ENCODE measurements at regions not wholly inside any gene's neighbourhood (a gene's known extent, or its start where the extent isn't known, plus 50 kb on each side); places are given as distances from the start of the nearest gene placed in this dataset.
"Not testable (repeated sequence)": the region's sequence is repeated elsewhere in the genome, so short reads cannot be mapped to it uniquely, and the experiment has no call there.

GRCh38 chr12:97984436-97984835, 521.8 kb downstream of the RMST start:
- Mint-ChIP-seq H3K27me3 (peaks cover 3% of the 10 kb centered on the region), H3K27ac (no peak overlapping the region), H3K36me3 (ENCODE audit: low read depth) (no peaks in the 10 kb centered on the region), H3K4me1 (no peaks in the 10 kb centered on the region), H3K9me3 (no peaks in the 10 kb centered on the region), H3K4me3 (no peak overlapping the region)
- ATAC-seq (replicated peaks): no peak

DNA sequence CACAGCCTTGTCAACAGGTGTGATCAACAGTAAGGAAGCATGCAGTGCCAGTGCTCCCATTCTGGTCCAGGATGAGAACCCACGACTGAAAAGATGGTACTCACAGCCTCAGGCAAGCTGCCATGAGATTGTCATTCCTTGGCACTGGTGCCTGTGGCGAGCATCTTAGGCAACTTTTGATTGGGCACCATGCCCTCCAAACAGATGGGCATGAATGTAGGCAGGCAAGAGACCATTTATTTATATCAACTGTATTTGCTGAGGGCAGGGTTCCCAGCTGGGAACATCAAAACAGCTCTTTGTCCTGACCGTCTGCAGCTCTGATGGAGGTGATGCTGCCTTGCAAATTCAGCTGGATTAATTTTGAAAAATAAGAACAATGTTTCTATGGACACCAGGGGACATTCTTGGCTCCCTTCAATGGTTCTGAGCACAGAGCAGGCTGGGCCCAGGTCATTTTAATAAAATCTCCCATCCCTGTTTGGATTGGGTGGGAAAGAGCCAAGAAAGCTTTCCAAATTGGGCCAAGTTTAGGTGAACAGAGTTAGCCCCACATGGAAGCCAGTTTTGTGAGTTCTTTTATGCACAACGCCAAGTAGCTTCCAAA, 522.5 kb downstream of the RMST start:
- Mint-ChIP-seq H3K27me3 (peaks cover 3% of the 10 kb centered on the region), H3K4me3 (no peak overlapping the region), H3K9me3 (no peaks in the 10 kb centered on the region), H3K4me1 (no peaks in the 10 kb centered on the region), H3K27ac (no peak overlapping the region), H3K36me3 (ENCODE audit: low read depth) (no peaks in the 10 kb centered on the region)
- ATAC-seq (replicated peaks): no peak

GRCh38 chr12:97985834-97986233, 523.2 kb downstream of the RMST start:
- no peaks in the 10 kb centered on the region for H3K9me3 Mint-ChIP-seq
- no peak for ATAC-seq (replicated peaks)
- no peaks in the 10 kb centered on the region for H3K4me1 Mint-ChIP-seq
- H3K36me3 Mint-ChIP-seq (ENCODE audit: low read depth): no peaks in the 10 kb centered on the region
- no peak overlapping the region for H3K27ac Mint-ChIP-seq
- H3K4me3 Mint-ChIP-seq: no peak overlapping the region
- H3K27me3 Mint-ChIP-seq: peaks cover 3% of the 10 kb centered on the region

GRCh38 chr12:97988588-97988987, 526.0 kb downstream of the RMST start:
- not testable (repeated sequence) for H3K9me3 Mint-ChIP-seq; H3K27ac Mint-ChIP-seq; ATAC-seq (replicated peaks); H3K36me3 Mint-ChIP-seq (ENCODE audit: low read depth); H3K4me3 Mint-ChIP-seq; H3K4me1 Mint-ChIP-seq; H3K27me3 Mint-ChIP-seq

DNA sequence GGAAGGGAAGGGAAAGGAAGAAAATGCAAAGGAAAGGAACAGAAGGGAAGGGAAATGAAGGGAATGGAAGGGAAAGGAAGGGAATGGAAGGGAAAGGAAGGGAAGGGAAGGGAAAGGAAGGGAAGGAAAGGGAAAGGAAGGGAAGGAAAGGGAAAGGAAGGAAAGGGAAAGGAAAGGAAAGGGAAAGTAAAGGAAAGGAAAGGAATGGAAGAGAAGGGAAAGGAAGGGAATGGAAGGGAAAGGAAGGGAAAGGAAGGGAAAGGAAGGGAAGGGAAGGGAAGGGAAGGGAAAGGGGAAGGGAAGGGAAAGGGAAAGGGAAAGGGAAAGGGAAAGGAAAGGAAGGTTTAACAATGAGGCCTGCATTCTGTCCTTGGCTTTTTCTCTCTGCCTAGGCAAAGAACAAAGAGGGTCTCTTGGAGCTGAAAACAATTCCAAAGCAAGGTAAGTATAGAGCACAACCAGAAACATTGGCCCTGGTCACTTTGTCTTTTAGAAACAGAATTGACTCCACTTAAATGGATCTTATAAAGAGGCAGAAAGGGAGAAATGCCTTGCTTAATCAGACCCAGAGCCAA, 525.9 kb upstream of the TMPO start:
- Mint-ChIP-seq H3K27me3 (no peaks in the 10 kb centered on the region), H3K4me1 (no peaks in the 10 kb centered on the region), H3K27ac (no peak overlapping the region), H3K36me3 (ENCODE audit: low read depth) (no peaks in the 10 kb centered on the region), H3K4me3 (no peak overlapping the region), H3K9me3 (no peaks in the 10 kb centered on the region)
- ATAC-seq (replicated peaks): no peak

DNA sequence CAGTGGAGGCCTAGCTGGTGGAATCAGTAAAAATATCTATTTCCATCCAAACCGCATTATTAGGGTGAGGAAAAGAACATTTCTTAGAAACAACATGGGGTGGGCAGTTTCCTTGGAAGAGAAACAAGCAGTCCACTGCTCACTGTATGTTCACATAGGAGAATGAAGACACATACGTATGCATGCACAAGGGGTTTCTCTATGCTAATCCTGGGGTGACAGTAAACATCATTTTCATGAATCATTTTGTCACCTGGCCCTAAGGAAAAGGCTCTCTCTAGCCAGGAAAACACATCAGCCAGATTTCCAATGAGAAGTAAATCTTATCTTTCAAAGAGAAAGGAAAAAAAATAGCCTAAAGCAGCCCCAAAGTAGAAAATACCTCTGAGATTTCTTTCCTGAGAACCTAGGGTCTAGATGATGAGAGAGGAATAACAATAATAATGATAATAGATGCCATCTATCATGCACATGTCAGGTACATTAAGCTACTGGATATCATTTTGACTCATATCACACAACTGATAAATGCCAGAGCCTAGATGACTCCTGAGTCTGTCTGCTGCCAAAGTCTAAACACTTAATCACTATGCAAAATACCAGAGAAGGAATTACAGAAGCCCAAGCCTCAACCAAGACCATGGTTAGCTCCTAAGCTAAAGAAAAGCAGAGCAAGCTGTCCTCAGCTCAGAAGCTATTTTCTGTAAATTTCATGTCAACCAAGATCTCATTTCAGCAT, 520.5 kb upstream of the TMPO start:
- Mint-ChIP-seq H3K27ac (no peak overlapping the region), H3K27me3 (no peaks in the 10 kb centered on the region), H3K4me1 (no peaks in the 10 kb centered on the region), H3K9me3 (no peaks in the 10 kb centered on the region), H3K36me3 (ENCODE audit: low read depth) (no peaks in the 10 kb centered on the region), H3K4me3 (no peak overlapping the region)
- ATAC-seq (replicated peaks): no peak

- H3K27me3 Mint-ChIP-seq: no peaks in the 10 kb centered on the region
- ATAC-seq (replicated peaks): no peak
- no peaks in the 10 kb centered on the region for H3K36me3 Mint-ChIP-seq (ENCODE audit: low read depth)
- no peaks in the 10 kb centered on the region for H3K4me1 Mint-ChIP-seq
- no peak overlapping the region for H3K4me3 Mint-ChIP-seq
- no peak overlapping the region for H3K27ac Mint-ChIP-seq
- H3K9me3 Mint-ChIP-seq: no peaks in the 10 kb centered on the region
These were observed 519.8 kb upstream of the TMPO start for GRCh38 chr12:97995559-97995958.

DNA sequence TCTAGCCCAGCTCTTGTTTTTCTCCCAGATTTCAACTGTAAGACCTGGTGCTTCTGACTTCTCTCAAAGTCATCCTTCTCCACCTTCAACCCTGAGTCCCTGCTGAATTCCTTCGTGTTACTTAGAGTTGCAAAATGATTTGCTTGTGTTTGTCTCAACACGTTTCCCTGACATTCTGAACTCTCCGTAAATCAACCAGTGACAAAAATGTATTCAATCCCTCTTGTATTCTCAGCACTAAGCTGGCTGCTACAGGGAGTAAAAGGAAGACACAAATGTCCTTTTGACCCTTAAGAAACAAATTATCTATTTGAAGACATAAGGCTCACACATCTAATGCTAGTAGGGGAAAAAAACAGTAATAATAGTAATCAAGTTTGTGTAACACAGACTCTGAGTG, 514.0 kb upstream of the TMPO start:
- H3K36me3 Mint-ChIP-seq (ENCODE audit: low read depth): no peaks in the 10 kb centered on the region
- no peak for ATAC-seq (replicated peaks)
- H3K9me3 Mint-ChIP-seq: no peaks in the 10 kb centered on the region
- no peak overlapping the region for H3K27ac Mint-ChIP-seq
- H3K4me3 Mint-ChIP-seq: no peak overlapping the region
- peaks cover 22% of the 10 kb centered on the region for H3K27me3 Mint-ChIP-seq
- H3K4me1 Mint-ChIP-seq: no peaks in the 10 kb centered on the region

DNA sequence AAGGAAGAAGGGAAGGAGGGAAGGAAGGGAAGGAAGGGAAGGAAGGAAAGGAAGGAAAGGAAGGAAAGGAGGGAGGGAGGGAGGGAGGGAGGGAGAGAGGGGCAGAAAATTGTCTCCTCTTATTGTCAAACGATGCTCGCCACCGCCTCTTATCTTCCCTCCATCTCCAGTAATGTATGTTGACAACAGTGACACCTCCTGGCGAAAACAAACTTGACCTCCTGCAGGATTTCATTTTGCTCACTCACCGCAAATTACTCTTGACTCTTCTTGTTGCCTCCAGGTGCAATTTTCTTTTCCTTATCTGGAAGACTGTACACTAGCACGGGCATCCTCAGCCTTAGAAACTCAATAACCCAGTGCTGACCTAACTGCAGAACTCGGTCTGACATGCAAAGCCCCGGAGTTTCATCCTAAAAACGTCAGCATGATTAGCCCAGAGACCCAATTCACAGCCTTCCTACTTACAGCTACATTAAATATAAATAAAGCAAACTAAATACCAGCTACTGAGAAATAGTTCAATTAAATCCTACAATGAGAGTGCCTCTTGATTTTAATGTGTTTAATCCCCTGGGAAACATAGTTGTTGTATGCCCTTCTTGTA, 512.4 kb upstream of the TMPO start:
- Mint-ChIP-seq H3K9me3 (no peaks in the 10 kb centered on the region), H3K4me3 (no peak overlapping the region), H3K27ac (no peak overlapping the region), H3K27me3 (peaks cover 22% of the 10 kb centered on the region), H3K36me3 (ENCODE audit: low read depth) (no peaks in the 10 kb centered on the region), H3K4me1 (no peaks in the 10 kb centered on the region)
- ATAC-seq (replicated peaks): no peak

DNA sequence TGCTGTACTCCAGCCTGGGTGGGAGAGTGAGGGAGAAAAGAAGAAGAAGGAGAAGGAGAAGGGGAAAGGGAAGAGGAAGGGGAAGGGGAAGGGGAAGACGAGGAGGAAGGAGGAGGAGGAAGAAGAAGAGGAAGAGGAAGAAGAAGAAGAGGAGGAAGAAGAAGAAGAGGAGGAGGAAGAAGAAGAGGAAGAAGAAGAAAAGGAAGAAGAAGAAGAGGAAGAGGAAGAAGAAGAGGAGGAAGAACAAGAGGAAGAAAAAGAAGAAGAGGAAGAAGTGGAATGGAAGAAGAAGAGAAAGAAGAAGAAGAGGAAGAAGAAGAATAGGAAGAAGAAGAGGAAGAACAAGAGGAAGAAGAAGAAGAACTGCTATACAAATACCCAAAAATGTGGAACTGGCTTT, 507.4 kb upstream of the TMPO start:
- Mint-ChIP-seq H3K36me3 (ENCODE audit: low read depth) (no peaks in the 10 kb centered on the region), H3K27me3 (peaks cover 16% of the 10 kb centered on the region), H3K9me3 (peaks cover 3% of the 10 kb centered on the region), H3K4me3 (no peak overlapping the region), H3K4me1 (no peaks in the 10 kb centered on the region), H3K27ac (no peak overlapping the region)
- no peak for ATAC-seq (replicated peaks)

DNA sequence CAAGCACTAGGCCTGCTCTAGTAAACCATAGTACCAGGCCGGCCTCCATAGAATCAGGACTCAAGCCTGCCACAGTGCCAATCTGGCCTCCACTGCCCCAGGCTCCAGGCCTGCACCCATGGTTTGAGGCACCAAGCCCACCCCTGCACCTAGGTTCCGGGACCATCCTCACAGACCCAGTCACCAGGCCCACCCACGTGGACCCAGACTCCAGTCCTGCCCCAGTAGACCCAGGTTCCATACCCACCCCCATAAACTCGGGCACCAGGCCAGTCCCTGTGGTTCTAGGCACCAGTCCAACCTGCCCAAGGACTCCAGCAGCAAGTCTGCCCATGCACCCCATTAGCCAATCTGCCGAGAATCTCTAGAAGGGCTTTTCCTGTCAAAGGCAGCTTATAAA, 501.8 kb upstream of the TMPO start:
- Mint-ChIP-seq H3K4me3 (no peak overlapping the region), H3K27ac (no peak overlapping the region), H3K36me3 (ENCODE audit: low read depth) (no peaks in the 10 kb centered on the region), H3K27me3 (peaks cover 11% of the 10 kb centered on the region), H3K9me3 (peaks cover 7% of the 10 kb centered on the region), H3K4me1 (no peaks in the 10 kb centered on the region)
- ATAC-seq (replicated peaks): no peak

- H3K9me3 Mint-ChIP-seq: peaks cover 6% of the 10 kb centered on the region
- H3K27ac Mint-ChIP-seq: no peak overlapping the region
- H3K4me1 Mint-ChIP-seq: no peaks in the 10 kb centered on the region
- peaks cover 4% of the 10 kb centered on the region for H3K27me3 Mint-ChIP-seq
- no peaks in the 10 kb centered on the region for H3K36me3 Mint-ChIP-seq (ENCODE audit: low read depth)
- H3K4me3 Mint-ChIP-seq: no peak overlapping the region
- ATAC-seq (replicated peaks): no peak
These were observed 496.6 kb upstream of the TMPO start for GRCh38 chr12:98018836-98019235.

DNA sequence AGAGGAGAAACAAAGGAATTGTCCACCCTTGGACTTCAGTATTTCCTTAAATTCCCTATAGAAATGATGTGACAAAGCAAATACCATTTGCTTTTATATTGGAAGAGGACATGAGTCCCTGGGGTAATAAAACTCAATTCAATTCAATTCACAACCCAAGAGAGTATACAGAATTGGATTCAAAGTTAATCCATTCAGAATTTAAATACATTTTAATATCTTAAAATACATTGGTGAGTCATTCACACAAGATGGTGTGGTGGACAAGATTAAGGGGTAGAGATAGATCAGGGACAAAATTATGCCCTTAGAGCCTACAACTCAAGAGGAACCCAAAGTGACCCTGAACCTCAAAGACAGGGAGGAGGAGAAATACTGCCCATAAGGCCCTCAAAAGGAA, 495.0 kb upstream of the TMPO start:
- peaks cover 10% of the 10 kb centered on the region for H3K9me3 Mint-ChIP-seq
- no peaks in the 10 kb centered on the region for H3K36me3 Mint-ChIP-seq (ENCODE audit: low read depth)
- ATAC-seq (replicated peaks): no peak
- no peak overlapping the region for H3K27ac Mint-ChIP-seq
- no peak overlapping the region for H3K4me3 Mint-ChIP-seq
- H3K4me1 Mint-ChIP-seq: no peaks in the 10 kb centered on the region
- peaks cover 4% of the 10 kb centered on the region for H3K27me3 Mint-ChIP-seq

GRCh38 chr12:98022961-98023360, 492.4 kb upstream of the TMPO start:
- Mint-ChIP-seq H3K9me3 (peaks cover 6% of the 10 kb centered on the region), H3K27me3 (peaks cover 4% of the 10 kb centered on the region), H3K36me3 (ENCODE audit: low read depth) (no peaks in the 10 kb centered on the region), H3K4me1 (no peaks in the 10 kb centered on the region), H3K27ac (no peak overlapping the region), H3K4me3 (no peak overlapping the region)
- ATAC-seq (replicated peaks): no peak

Measured in activated T-helper 17 cell treated with anti-CD3 and anti-CD28 coated beads, Interleukin-2, amount 50 U/mL, for 72 hours (primary cell).